Left colon (tissue), 2 donors: ENCODE measurements at regions not wholly inside any gene's neighbourhood (a gene's known extent, or its start where the extent isn't known, plus 50 kb on each side); places are given as distances from the start of the nearest gene placed in this dataset.

Source experiments
- ATAC-seq: fragments of 200-7000 bp; cut with Tn5 transposase; one replicate; pipeline ENCODE4 v1.9.1; 2020; ENCODE audit warnings: mild to moderate bottlenecking, moderate library complexity
- DNase-seq, 2 donors: peaks; one replicate each; pipeline ENCODE4 v3.0.0-alpha.2; 2020
- intact Hi-C, 2 donors: fragments of 100-400 bp; cut with DNase I in 1 of 2; cut with micrococcal nuclease in 1 of 2; formaldehyde crosslinking; loops; one replicate each; pipeline versions ENCODE4 v1.11.2 to v1.14.0; 2022; cut with DNase I, micrococcal nuclease
- donor health status: DM: no; HTN: no; CAD: no.
- donor health status: DM: yes; HTN: yes; CAD: no.

GRCh38 chr14:53328841-53329240, 175.7 kb upstream of the DDHD1 start:
- DNase-seq (no peak), ATAC-seq (no peak)
- intact Hi-C loops = no loop called here

- intact Hi-C loops = no loop called here
- no peak for DNase-seq
- ATAC-seq = no peak
Observed at GRCh38 chr14:53327716-53328115, 174.6 kb upstream of the DDHD1 start.

- no peak for ATAC-seq
- no peak for DNase-seq
- intact Hi-C loops = no loop called here
Observed at GRCh38 chr14:53325176-53325806, 172.2 kb upstream of the DDHD1 start.

- DNase-seq (no peak), ATAC-seq (no peak)
- intact Hi-C loops = no loop called here
Observed at GRCh38 chr14:53316504-53316903, 163.4 kb upstream of the DDHD1 start.

- intact Hi-C loops = no loop called here
- ATAC-seq (no peak), DNase-seq (no peak)
Observed at GRCh38 chr14:53310412-53310811, 157.3 kb upstream of the DDHD1 start.

GRCh38 chr14:53306911-53307310, 153.8 kb upstream of the DDHD1 start:
- intact Hi-C loops = no loop called here
- DNase-seq (no peak), ATAC-seq (no peak)

- ATAC-seq (peak; percentile 57), DNase-seq (peak in 1 of 2 donors; percentile 32)
- intact Hi-C loops = no loop called here
Observed at GRCh38 chr14:53306267-53306721, 153.2 kb upstream of the DDHD1 start.

GRCh38 chr14:53304726-53305381, 151.7 kb upstream of the DDHD1 start:
- no peak for DNase-seq
- ATAC-seq = no peak
- intact Hi-C loops = no loop called here

GRCh38 chr14:53295985-53296582, 143.0 kb upstream of the DDHD1 start:
- ATAC-seq = no peak
- intact Hi-C loops = loop anchor here in 1 of 2 donors (10.0 kb wide), 2 partner anchors 879 to 1049 kb away; no protein-coding TSS in a partner anchor
- no peak for DNase-seq

- DNase-seq = no peak
- intact Hi-C loops = loop anchor here in 1 of 2 donors (10.0 kb wide), 2 partner anchors 879 to 1049 kb away; no protein-coding TSS in a partner anchor
- no peak for ATAC-seq
Observed at GRCh38 chr14:53295372-53295771, 142.2 kb upstream of the DDHD1 start.

- intact Hi-C loops = no loop called here
- ATAC-seq (no peak), DNase-seq (no peak)
Observed at GRCh38 chr14:53286301-53286700, 133.2 kb upstream of the DDHD1 start.

GRCh38 chr14:53285821-53286220, 132.7 kb upstream of the DDHD1 start:
- no peak for ATAC-seq
- intact Hi-C loops = no loop called here
- DNase-seq = no peak

GRCh38 chr14:53285064-53285463, 131.9 kb upstream of the DDHD1 start:
- no peak for ATAC-seq

GRCh38 chr14:53278602-53279506, 125.7 kb upstream of the DDHD1 start:
- intact Hi-C loops = no loop called here
- no peak for DNase-seq
- ATAC-seq = no peak

More at GRCh38 chr14:53285064-53285463, 131.9 kb upstream of the DDHD1 start:
- intact Hi-C loops = no loop called here
- no peak for DNase-seq

GRCh38 chr14:53273671-53274072, 120.5 kb upstream of the DDHD1 start:
- no peak for DNase-seq
- ATAC-seq = no peak
- intact Hi-C loops = no loop called here

GRCh38 chr14:53265025-53265424, 111.9 kb upstream of the DDHD1 start:
- ATAC-seq = no peak
- intact Hi-C loops = no loop called here
- DNase-seq = no peak

- DNase-seq = no peak
- intact Hi-C loops = no loop called here
- ATAC-seq = no peak
Observed at GRCh38 chr14:53260928-53261327, 107.8 kb upstream of the DDHD1 start.

- intact Hi-C loops = no loop called here
- no peak for ATAC-seq
- no peak for DNase-seq
Observed at GRCh38 chr14:53260286-53260685, 107.2 kb upstream of the DDHD1 start.

- ATAC-seq (no peak), DNase-seq (no peak)
- intact Hi-C loops = no loop called here
Observed at GRCh38 chr14:53252141-53252540, 99.0 kb upstream of the DDHD1 start.
